ENCODE measurements at regions not wholly inside any gene's neighbourhood (a gene's known extent, or its start where the extent isn't known, plus 50 kb on each side); places are given as distances from the start of the nearest gene placed in this dataset.

- intact Hi-C loops (cut with micrococcal nuclease), result no loop called here
- no peaks in the 10 kb centered on the region for H3K9me3 Mint-ChIP-seq
- Histone ChIP-seq H3K36me3 (ENCODE audit: control insufficient read depth, insufficient read depth, low read length) (no peaks in the 10 kb centered on the region), H3K4me3 (ENCODE audit: low read length) (no peak overlapping the region), H3K27me3 (ENCODE audit: control insufficient read depth, insufficient read depth, low read length) (no peaks in the 10 kb centered on the region), H3K9me3 (ENCODE audit: control insufficient read depth, insufficient read depth, low read length) (no peaks in the 10 kb centered on the region), H3K27ac (ENCODE audit: low read length) (no peak overlapping the region), H3K4me1 (ENCODE audit: control insufficient read depth, insufficient read depth, low read length) (no peaks in the 10 kb centered on the region)
- no peak for TF ChIP-seq CTCF (IDR thresholded peaks at IDR 0.05)
- H3K4me1 Mint-ChIP-seq, result no peaks in the 10 kb centered on the region
- no peaks in the 10 kb centered on the region for H3K36me3 Mint-ChIP-seq
- H3K27ac Mint-ChIP-seq, result no peak overlapping the region
- ATAC-seq, result no peak
- DNase-seq, result no peak
- H3K4me3 Mint-ChIP-seq, result no peak overlapping the region
- peaks cover 4 to 24% of the 10 kb centered on the region in 2 donors for H3K27me3 Mint-ChIP-seq (ENCODE audit: low read depth in 2 of 2)
These were observed 114.5 kb upstream of the SPON1 start for GRCh38 chr11:13848031-13848430.

GRCh38 chr11:13850231-13851005, 112.1 kb upstream of the SPON1 start:
- TF ChIP-seq CTCF (IDR thresholded peaks at IDR 0.05), result no peak
- Histone ChIP-seq H3K4me1 (ENCODE audit: control insufficient read depth, insufficient read depth, low read length) (no peaks in the 10 kb centered on the region), H3K27ac (ENCODE audit: low read length) (no peak overlapping the region), H3K36me3 (ENCODE audit: control insufficient read depth, insufficient read depth, low read length) (no peaks in the 10 kb centered on the region), H3K27me3 (ENCODE audit: control insufficient read depth, insufficient read depth, low read length) (no peaks in the 10 kb centered on the region), H3K9me3 (ENCODE audit: control insufficient read depth, insufficient read depth, low read length) (no peaks in the 10 kb centered on the region), H3K4me3 (ENCODE audit: low read length) (no peak overlapping the region)
- Mint-ChIP-seq H3K9me3 (no peaks in the 10 kb centered on the region), H3K36me3 (no peaks in the 10 kb centered on the region), H3K27me3 (ENCODE audit: low read depth in 2 of 2) (peaks cover 8 to 25% of the 10 kb centered on the region in 2 donors), H3K4me1 (no peaks in the 10 kb centered on the region), H3K4me3 (no peak overlapping the region), H3K27ac (no peak overlapping the region)
- DNase-seq (no peak), ATAC-seq (no peak)
- intact Hi-C loops (cut with micrococcal nuclease), result no loop called here
- 28% methylated on average over 4 of the region's 5 CpGs for WGBS (ENCODE audit: insufficient coverage)

DNA sequence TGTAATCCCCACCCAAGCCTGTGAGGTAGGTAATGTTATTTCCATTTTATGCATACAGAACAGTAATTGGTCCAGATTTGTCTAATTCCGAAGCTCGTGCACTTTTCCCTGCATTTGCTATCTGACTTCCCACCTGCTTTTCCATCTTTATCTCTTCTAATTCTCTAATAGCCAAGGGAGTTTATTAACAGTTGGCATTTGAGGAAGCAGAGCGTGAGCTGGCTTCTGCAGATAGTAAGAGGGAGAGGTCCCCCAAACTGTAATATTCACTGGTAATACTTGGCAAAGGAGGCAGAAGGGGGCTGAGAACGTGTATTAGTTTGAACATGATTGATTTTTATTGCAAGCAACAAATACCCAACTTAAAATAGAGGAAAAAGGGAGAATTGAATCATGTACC, 110.8 kb upstream of the SPON1 start:
- peaks cover 8 to 25% of the 10 kb centered on the region in 2 donors for H3K27me3 Mint-ChIP-seq (ENCODE audit: low read depth in 2 of 2)
- 60% methylated on average over 3 of the region's 4 CpGs for WGBS (ENCODE audit: insufficient coverage)
- Histone ChIP-seq H3K4me3 (ENCODE audit: low read length) (no peak overlapping the region), H3K27me3 (ENCODE audit: control insufficient read depth, insufficient read depth, low read length) (no peaks in the 10 kb centered on the region), H3K4me1 (ENCODE audit: control insufficient read depth, insufficient read depth, low read length) (no peaks in the 10 kb centered on the region), H3K27ac (ENCODE audit: low read length) (no peak overlapping the region), H3K9me3 (ENCODE audit: control insufficient read depth, insufficient read depth, low read length) (no peaks in the 10 kb centered on the region), H3K36me3 (ENCODE audit: control insufficient read depth, insufficient read depth, low read length) (no peaks in the 10 kb centered on the region)
- no peak for TF ChIP-seq CTCF (IDR thresholded peaks at IDR 0.05)
- H3K4me1 Mint-ChIP-seq, result no peaks in the 10 kb centered on the region
- ATAC-seq, result no peak
- DNase-seq, result no peak
- no peaks in the 10 kb centered on the region for H3K9me3 Mint-ChIP-seq
- H3K36me3 Mint-ChIP-seq, result no peaks in the 10 kb centered on the region
- H3K27ac Mint-ChIP-seq, result no peak overlapping the region
- intact Hi-C loops (cut with micrococcal nuclease), result no loop called here
- no peak overlapping the region for H3K4me3 Mint-ChIP-seq

GRCh38 chr11:13852481-13852880, 110.0 kb upstream of the SPON1 start:
- WGBS (ENCODE audit: insufficient coverage), result 0% methylated on average over 3 of the region's 5 CpGs
- no peaks in the 10 kb centered on the region for H3K9me3 Mint-ChIP-seq
- intact Hi-C loops (cut with micrococcal nuclease), result no loop called here
- ATAC-seq (no peak), DNase-seq (no peak)
- no peak for TF ChIP-seq CTCF (IDR thresholded peaks at IDR 0.05)
- Histone ChIP-seq H3K9me3 (ENCODE audit: control insufficient read depth, insufficient read depth, low read length) (no peaks in the 10 kb centered on the region), H3K27ac (ENCODE audit: low read length) (no peak overlapping the region), H3K4me3 (ENCODE audit: low read length) (no peak overlapping the region), H3K27me3 (ENCODE audit: control insufficient read depth, insufficient read depth, low read length) (no peaks in the 10 kb centered on the region), H3K4me1 (ENCODE audit: control insufficient read depth, insufficient read depth, low read length) (no peaks in the 10 kb centered on the region), H3K36me3 (ENCODE audit: control insufficient read depth, insufficient read depth, low read length) (no peaks in the 10 kb centered on the region)
- no peaks in the 10 kb centered on the region for H3K4me1 Mint-ChIP-seq
- H3K27me3 Mint-ChIP-seq (ENCODE audit: low read depth in 2 of 2), result peaks cover 8 to 25% of the 10 kb centered on the region in 2 donors
- H3K27ac Mint-ChIP-seq, result no peak overlapping the region
- H3K36me3 Mint-ChIP-seq, result no peaks in the 10 kb centered on the region
- no peak overlapping the region for H3K4me3 Mint-ChIP-seq
